Activated CD4-positive, CD25-positive, alpha-beta regulatory T cell (primary cell): ENCODE measurements at regions not wholly inside any gene's neighbourhood (a gene's known extent, or its start where the extent isn't known, plus 50 kb on each side); places are given as distances from the start of the nearest gene placed in this dataset.
"Not testable (repeated sequence)": the region's sequence is repeated elsewhere in the genome, so short reads cannot be mapped to it uniquely, and the experiment has no call there.

Experiments
- DNase-seq, 4 experiments: peaks; one replicate each; lab custom pipeline; 2025; lab: John Stamatoyannopoulos, UW

DNA sequence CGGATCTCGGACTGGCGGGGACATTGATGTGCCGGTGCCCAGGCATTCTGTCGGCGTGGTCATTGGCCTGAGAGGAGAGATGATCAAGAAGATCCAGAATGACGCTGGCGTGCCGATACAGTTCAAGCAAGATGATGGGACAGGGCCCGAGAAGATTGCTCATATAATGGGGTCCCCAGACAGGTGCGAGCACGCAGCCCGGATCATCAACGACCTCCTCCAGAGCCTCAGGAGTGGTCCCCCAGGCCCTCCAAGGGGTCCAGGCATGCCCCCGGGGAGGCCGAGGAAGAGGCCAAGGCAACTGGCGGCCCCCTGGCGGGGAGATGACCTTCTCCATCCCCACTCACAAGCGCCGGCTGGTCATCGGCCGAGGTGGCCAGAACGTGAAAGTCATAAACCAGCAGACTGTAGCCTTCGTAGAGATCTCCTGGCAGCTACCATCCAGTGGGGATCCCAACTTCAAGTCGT, 106.5 kb upstream of the MTAP start:
- DNase-seq, result no peak

DNA sequence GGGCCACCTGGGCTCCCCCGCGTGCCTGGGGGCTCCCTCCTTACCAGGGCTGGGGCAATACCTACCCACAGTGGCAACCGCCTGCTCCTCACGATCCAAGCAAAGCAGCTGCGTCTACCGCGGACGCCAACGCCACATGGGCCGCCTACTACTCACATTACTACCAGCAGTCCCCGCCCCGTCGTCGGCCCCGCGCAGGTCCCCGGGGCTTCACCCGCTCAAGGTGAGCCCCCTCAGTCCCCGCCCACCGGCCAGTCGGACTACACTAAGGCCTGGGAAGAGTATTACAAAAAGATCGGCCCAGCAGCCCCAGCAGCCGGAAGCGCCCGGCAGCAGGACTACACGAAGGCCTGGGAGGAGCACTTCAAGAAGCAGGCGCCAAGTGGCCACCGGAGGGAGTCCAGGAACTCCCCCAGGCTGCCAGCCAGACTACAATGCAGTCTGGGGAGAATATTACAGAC, 106.0 kb upstream of the MTAP start:
- DNase-seq, result no peak

DNA sequence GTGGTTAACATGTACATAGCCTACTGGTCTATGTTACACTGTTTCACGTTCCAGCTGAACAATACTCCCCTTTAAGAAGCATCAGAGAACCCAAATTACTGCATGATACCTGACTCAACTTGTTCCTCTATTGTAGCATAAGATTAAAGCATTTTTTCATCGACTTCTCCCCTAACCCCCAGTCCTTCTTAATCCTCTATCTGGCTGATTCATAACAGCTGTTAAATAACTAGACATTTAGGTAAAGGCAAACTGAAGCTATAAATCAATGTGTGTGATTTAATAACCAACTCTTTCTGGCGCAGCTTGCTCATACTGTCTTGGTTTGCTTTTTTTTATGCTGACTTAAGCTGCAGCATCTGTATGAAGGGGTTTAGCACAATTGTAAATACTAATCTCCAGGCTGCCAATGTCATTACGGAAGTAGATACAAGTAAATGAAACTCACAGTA, 94.2 kb upstream of the MTAP start:
- DNase-seq, result no peak

DNA sequence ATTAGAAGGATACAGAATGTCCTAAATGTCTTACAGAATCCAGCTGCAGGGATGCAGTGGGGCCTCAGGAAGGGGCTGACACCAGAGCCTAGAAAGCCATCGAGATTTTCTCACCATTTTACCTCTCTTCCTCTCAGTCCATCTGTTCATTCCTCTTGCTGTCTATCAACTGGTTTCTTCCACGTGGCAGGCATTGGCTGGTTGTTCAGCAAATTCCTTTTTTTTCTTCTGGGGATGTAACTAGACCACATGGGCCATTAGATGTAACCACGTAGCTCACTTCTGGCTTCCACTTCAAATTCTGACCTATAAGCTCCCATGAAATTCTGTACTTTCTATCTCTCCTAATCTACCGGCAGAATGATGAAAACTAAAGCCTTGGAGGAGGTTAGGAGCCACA, 93.6 kb upstream of the MTAP start:
- DNase-seq, result no peak

DNA sequence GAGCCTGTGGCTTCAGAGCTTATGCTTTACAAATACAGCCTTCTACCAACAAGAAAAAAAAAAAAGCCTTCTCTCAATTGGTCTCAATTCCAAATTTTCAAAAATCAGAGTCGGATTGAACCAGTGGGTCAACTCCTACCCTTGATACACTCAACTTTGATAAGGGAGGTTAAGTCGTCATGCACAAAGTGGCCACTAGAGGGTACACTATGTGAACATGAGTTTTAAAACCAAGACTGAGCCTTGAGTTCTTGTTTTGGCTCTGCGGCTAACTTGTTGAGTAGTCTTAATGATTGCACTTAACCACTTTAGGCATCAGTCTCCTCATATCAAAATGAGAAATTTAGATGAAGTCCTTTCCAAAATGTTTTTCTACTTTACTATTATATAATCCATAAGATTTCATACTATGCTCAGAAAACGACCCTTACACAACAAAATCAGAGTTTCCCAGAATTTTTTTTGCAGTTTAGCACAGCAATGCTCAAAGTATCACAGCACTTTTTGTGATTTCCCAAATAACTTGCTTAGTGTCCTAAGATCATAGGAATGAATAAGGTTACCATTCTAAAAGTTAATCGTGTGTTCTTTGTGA, 92.9 kb upstream of the MTAP start:
- peak; percentile 1 to 61 (median 18) for DNase-seq

DNA sequence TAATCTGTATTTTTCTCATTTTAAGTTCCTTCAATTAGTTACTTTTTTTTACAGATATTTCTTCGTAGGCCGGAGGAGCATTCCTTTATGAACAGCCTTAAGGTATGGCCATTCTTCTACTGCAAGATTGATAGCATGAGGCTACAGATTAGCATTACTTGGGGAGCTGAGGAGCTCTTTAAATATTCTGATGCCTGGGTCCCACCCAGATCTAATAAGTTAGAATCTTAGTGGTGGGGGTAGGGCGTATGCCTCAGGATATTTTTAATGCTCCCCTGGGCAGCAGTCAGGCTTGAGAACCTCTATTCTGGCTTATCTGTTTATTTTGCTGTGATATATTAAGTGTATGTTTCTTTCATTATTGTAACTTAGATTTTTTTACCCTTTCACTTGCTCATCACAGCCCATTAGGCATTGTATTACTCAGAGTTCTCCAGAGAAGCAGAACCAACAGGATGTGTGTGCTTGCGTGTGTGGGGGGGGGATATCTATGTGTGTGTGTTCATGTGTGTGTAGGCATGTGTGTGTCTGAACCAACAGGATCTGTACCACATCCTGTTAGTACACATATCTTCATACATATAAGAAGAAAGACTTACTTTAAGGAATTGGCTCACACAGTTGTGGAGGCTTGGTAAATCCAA, 91.8 kb upstream of the MTAP start:
- DNase-seq, result no peak

DNA sequence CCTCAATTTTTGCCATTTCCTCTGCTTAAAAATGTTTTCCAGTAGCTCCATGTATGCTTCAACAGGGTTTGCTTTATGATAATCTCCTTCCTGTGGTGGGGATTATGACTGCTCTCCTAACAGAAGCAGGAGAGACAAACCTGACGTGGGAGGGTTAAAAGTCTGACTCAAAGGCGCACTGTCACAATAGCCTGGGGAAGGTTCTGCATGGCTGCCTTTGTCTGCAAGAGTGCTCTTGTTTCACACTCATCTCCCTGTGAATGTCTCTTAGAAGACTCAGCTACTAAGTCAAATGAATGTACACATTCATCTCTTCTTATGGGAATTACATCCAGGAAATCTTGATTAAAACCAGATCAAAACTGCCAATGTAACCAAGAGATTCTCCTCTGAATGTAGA, 90.9 kb upstream of the MTAP start:
- no peak for DNase-seq

DNA sequence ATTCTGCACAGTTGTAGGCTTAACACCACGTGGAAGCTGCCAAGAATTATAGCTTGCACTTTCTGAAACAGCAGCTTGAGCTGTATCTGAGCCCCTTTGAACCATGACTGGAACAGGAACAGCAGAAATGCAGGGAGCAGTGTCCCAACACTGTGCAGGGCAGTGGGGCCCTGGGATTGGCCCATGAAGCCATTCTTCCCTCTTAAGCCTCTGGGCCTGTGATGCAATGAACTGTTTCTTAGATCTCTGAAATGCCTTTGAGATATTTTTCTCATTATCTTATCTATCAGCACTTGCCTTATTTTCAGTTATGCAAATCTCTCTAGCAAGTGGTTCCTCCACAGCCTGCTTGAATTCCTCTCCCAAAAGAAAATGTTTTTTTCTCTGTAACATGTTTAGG, 87.0 kb upstream of the MTAP start:
- no peak for DNase-seq

DNA sequence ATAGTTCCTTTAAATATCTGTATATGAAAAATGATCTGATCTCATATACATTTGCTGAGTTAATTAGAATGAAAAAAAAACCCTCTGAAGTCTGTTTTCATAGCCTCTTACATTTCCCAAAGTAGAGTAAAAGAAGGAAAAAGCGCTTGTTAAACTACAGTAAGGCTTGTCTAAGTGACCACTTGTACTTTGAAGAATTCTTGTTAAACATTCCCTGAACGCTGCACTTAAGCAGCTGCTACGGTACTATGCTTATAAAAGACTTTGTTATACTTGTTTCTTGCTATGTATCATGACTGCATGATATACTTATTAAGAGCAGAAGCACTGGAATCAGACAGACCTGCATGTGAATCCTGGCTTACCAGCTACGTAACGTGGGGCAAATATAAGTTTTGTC, 81.7 kb upstream of the MTAP start:
- DNase-seq, result no peak

DNA sequence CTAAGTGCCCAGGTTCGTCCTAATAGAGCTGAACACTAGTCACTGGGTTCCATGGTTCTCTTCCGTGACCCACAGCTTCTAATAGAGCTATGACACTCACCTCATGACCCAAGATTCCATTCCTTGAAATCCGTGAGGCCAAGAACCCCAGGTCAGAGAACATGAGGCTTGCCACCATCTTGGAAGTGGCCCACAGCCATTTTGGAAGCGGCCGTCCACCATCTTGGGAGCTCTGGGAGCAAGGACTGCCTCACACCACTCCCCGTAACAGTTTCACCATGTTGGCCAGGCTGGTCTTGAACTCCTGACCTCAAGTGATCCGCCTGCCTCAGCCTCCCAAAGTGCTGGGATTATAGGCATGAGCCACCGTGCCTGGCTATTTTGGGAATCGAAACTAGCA, 75.0 kb upstream of the MTAP start:
- DNase-seq, result not testable (repeated sequence)

DNA sequence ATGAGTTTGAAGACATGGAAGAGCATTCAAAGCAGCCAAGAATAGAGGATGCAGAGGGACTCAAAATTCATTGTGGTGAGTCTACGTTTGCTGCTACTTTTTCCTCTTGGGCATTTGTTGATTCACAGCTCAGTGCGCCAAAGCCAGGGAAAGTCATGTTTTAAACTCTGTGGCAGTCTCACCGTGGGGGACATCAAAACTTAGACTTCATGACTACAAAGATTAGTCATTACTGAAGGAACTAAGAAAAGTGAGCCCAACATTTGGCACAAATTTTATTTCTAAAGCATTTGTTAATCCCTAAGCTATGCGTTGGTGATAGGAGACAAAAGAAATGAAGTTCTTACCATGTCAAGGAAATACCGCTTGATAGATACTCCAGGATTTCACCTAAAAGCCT, 73.7 kb upstream of the MTAP start:
- no peak for DNase-seq

DNA sequence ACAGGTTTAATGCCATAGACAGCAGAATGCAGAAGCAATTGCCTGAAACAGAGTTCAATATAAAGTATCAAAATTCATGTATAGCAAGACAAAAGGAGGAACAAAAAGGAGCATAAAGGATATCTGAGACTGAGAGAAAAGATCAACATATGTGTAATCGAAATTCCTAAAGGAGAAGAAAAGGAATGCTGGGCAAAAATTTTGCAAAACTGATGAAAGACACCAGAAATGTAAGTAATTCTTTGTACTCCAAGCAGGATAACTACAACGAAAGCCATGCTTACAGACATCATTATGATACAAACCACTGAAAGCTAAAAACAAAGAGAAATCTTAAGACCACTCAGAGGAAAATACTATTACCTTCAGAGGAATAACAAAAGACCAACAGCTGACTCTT, 72.8 kb upstream of the MTAP start:
- DNase-seq, result no peak

DNA sequence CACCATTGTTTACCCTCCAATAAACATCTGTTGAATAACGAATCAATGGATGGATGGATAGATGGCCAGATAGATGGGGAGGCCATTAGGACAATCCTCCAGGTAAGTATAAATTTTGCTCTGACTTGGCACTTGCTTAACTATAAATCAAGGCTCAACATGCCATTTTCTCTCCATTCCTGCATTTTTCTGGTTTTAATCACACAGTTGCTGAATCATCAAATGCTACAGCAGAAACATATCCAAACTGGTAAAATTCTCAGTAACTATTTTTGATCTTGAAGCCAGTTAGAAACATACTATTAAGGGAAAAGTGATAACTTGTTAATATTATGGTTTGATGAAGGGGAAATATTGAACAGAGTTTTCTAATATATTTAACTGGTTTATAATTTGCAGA, 71.5 kb upstream of the MTAP start:
- no peak for DNase-seq

DNA sequence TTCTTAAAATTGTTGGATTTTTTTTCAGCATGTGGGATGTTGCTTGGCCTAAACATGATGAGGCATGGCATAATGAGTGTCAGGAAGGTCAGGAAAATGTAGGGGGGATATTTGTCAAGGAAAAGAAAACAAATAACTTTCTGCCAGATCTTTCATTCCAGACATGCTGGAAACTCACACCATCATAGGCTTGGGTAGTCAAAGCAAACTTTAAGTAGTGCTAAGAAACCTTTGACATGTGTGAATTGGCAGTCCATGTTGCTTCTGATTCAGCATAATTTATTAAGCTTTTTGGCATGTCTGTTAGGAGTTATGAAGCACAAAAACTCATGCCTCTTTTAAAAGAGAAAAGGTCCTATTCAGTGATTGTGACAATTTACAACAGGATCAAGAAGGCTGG, 61.3 kb upstream of the MTAP start:
- no peak for DNase-seq

DNA sequence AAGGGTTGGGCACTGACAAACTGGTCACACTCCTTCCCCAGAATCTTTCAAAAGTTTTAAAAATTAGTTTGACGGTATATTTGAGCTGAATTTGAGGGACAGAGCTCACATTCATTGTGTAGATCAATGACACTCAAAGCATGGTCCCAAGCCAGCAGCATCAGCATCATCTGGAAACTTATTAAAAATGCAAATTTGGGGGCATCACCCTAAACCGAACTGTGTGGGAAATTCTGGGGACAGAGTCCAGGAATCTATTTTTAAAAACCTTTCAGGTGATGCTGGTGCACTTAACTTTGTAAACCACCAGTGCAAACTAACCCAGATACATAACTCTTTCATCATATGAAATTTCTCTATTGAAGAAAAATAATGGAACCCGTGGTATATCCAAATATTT, 58.1 kb upstream of the MTAP start:
- no peak for DNase-seq

DNA sequence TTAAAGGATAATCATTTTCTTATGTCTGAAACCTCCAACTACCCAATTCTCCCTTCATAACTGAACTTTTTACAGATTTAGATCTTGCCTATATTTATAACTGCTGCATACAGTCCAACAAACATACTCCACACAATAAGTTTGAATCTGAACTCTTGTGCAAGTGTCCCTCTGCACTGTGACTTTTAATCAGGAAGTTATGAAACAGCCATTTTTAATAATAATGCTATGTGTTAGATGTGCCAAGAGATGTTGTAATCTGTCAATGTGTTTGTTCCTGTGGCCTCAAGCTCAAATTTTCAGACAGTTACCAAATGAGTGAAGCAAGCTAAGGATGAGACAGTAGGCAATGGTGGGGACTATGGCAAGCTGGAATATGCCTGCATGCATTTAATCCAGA, 57.6 kb upstream of the MTAP start:
- DNase-seq, result no peak

DNA sequence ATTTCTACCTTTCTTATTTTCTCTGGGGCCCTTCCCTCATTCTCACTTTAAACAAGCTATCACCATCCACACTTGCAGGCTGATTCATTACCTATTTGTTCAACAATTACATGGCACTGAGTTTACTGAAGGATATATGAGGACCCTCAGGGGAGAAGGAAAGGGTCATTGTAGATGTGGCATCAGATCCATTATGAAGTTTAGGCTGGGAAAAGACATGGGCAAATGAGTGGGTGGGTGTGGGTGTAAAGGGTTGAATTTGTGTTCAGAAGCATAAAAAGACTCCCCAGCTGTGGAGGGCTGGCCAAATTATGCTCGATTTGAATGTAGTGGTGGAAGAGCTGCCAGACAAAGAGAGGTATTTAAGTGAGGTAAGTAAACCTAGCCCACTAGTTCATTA, 55.9 kb upstream of the MTAP start:
- DNase-seq, result no peak

DNA sequence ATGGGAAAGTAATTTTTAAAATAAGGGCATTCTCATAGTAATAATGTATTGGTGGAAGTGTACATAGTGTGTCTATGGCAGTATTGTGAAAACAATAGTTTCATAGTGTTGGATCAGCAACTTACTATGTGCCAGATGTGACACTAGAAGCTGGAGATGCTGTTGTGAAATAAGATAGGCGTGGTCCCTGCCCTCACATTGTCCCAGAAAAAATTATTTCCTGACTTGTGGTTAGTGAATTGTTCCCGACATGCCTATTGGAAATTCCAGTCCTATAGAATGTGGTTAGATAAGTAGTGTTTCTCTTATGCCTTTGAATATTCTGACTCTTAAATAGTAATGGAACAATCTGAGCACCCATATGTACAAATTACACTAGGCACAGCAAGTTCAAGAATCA, 55.3 kb upstream of the MTAP start:
- no peak for DNase-seq

DNA sequence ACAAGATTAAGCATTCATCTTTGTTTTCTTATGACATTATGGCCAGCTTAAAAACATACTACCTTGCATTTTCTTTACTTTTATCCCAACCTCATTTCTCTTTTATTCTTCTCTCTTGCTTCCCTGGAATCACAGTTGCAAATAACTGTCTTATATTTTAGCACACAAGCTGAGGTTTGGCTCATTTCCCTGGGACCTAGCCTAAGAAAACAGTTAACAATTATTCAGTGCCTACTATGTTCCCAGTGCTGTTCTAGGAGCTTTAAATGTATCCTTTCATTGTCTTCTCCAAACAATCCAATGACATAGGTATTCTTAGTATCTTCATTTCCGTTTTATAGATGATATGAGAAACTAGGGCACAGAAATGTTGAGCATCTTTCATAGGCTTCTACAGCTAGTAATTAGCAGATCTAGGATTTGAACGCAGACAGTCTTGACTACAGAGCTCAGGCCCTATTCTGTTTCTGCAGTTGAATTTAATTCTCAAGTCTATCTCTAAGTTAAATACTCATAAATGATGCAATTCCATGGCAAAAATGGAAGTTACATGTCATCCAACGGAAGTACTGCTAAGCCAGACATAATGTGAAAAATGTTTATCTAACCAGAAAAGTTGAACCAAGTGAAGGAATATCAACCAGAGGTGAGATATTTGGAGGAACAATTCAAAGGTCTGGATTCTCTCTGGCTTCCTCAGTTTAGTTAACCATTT, 52.3 kb upstream of the MTAP start:
- no peak for DNase-seq

DNA sequence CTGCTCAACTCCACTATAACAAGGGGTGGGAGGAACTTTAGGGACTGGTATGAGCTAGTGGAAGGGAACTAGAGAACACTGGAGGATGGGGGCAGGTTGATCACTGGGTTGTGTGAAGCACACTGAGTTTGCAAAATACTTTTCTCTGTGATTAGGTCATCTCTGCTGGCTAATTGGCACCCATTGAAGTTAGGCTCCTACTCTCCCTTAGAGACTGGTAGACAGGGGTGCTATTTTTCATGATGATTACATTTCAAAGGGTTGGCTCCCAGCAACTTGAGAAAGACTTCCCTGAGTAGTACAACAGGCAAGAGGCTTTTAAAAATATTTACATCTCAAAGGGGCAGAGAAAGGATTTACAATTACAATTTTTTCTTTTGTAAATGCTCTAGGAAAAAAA, 50.4 kb upstream of the MTAP start:
- DNase-seq, result no peak
